ENCODE measurements at regions not wholly inside any gene's neighbourhood (a gene's known extent, or its start where the extent isn't known, plus 50 kb on each side); places are given as distances from the start of the nearest gene placed in this dataset.

DNA sequence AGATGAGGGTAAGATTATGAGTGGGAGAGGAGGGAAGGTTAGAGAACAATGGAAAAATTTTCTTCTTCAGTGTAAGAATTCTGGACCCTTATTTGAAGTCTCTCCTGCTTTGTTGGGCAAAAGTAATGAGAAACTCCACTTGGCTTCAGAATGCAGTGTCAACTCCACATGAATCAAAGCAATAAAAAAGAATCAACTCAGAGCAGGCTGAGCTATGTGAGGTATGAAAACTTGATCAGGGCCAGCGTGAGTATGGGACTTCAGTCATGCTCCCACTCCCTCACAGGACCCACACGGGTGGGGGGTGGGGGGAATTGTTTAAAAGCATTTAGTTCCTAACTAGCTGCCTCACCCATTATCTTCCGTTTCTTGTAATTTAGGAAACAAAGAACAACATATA, 502.2 kb downstream of the PDCD6IP start:
- Histone ChIP-seq H3K27ac (no peak overlapping the region), H2AFZ (no peak overlapping the region), H3F3A (ENCODE audit: insufficient read depth, low read depth) (no peaks in the 10 kb centered on the region), H3K9me2 (ENCODE audit: insufficient read depth) (no peaks in the 10 kb centered on the region), H3K4me3 (no peak overlapping the region), H3K27me3 (ENCODE audit: insufficient read depth, low read depth) (no peaks in the 10 kb centered on the region), H3K9me3 (ENCODE audit: insufficient read depth, low read depth) (no peaks in the 10 kb centered on the region), H4K20me1 (ENCODE audit: insufficient read depth) (no peaks in the 10 kb centered on the region), H3K4me1 (replicated peaks; ENCODE audit: insufficient read depth) (no peaks in the 10 kb centered on the region), H3K79me2 (ENCODE audit: low read depth) (no peaks in the 10 kb centered on the region), H3K4me2 (no peak overlapping the region), H3K36me3 (ENCODE audit: low read depth) (no peaks in the 10 kb centered on the region)
- intact Hi-C loops (cut with micrococcal nuclease; ENCODE audit: unreplicated experiment), result no loop called here
- DNase-seq, result no peak
- ChIA-PET POLR2A (ENCODE audit: unreplicated experiment) (no interaction called here), CTCF (no interaction called here)
- TF ChIP-seq EZH2 (IDR thresholded peaks at IDR 0.05; ENCODE audit: low read depth), result no peak
- TF ChIP-seq, protein P1, sequence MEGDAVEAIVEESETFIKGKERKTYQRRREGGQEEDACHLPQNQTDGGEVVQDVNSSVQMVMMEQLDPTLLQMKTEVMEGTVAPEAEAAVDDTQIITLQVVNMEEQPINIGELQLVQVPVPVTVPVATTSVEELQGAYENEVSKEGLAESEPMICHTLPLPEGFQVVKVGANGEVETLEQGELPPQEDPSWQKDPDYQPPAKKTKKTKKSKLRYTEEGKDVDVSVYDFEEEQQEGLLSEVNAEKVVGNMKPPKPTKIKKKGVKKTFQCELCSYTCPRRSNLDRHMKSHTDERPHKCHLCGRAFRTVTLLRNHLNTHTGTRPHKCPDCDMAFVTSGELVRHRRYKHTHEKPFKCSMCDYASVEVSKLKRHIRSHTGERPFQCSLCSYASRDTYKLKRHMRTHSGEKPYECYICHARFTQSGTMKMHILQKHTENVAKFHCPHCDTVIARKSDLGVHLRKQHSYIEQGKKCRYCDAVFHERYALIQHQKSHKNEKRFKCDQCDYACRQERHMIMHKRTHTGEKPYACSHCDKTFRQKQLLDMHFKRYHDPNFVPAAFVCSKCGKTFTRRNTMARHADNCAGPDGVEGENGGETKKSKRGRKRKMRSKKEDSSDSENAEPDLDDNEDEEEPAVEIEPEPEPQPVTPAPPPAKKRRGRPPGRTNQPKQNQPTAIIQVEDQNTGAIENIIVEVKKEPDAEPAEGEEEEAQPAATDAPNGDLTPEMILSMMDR (conservative IDR thresholded peaks at IDR 0.05), result no peak
- no TSS peak for BruUV-seq (replicated peaks)

DNA sequence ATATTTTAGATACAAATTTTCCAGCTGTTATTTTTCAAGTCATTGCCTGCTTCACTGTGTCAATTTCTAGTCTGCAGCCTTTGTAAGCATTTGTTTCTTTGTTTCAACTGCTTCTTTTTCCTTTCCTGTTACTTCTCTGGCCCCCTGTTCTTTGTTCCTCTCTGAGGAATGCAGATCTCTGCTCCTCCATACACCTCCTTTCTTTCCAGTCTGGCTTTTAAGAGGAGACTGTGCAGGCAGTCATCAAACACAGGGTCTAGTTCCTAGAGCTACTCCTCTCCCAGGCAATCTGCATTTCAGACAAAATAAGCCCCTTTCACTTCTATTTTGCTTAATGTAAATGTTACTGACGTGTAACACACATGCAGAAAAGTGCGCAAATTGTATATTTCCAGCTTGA, 502.9 kb downstream of the PDCD6IP start:
- BruUV-seq (replicated peaks), result no TSS peak
- H3K36me3 ChIP-seq (ENCODE audit: low read depth), result no peaks in the 10 kb centered on the region

GRCh38 chr3:34305266-34305665, 506.8 kb downstream of the PDCD6IP start:
- no peaks in the 10 kb centered on the region for H3K36me3 ChIP-seq (ENCODE audit: low read depth)

More for the DNA sequence above, 502.9 kb downstream of the PDCD6IP start:
- intact Hi-C loops (cut with micrococcal nuclease; ENCODE audit: unreplicated experiment), result no loop called here
- H3K4me2 ChIP-seq, result no peak overlapping the region
- H3K4me3 ChIP-seq, result no peak overlapping the region
- ChIA-PET CTCF (no interaction called here), POLR2A (ENCODE audit: unreplicated experiment) (no interaction called here)
- no peaks in the 10 kb centered on the region for H3K9me3 ChIP-seq (ENCODE audit: insufficient read depth, low read depth)
- H3K79me2 ChIP-seq (ENCODE audit: low read depth), result no peaks in the 10 kb centered on the region
- H3K27me3 ChIP-seq (ENCODE audit: insufficient read depth, low read depth), result no peaks in the 10 kb centered on the region
- H3K9me2 ChIP-seq (ENCODE audit: insufficient read depth), result no peaks in the 10 kb centered on the region
- H3K4me1 ChIP-seq (replicated peaks; ENCODE audit: insufficient read depth), result no peaks in the 10 kb centered on the region
- TF ChIP-seq EZH2 (IDR thresholded peaks at IDR 0.05; ENCODE audit: low read depth), result no peak
- TF ChIP-seq, protein P1 (conservative IDR thresholded peaks at IDR 0.05), result no peak
- no peak overlapping the region for H3K27ac ChIP-seq
- H4K20me1 ChIP-seq (ENCODE audit: insufficient read depth), result no peaks in the 10 kb centered on the region
- no peak for DNase-seq
- no peaks in the 10 kb centered on the region for H3F3A ChIP-seq (ENCODE audit: insufficient read depth, low read depth)
- H2AFZ ChIP-seq, result no peak overlapping the region

More at GRCh38 chr3:34305266-34305665, 506.8 kb downstream of the PDCD6IP start:
- Histone ChIP-seq H2AFZ (no peak overlapping the region), H4K20me1 (ENCODE audit: insufficient read depth) (no peaks in the 10 kb centered on the region), H3K79me2 (ENCODE audit: low read depth) (no peaks in the 10 kb centered on the region), H3K4me2 (no peak overlapping the region), H3K9me2 (ENCODE audit: insufficient read depth) (no peaks in the 10 kb centered on the region), H3K27ac (no peak overlapping the region), H3K4me3 (no peak overlapping the region), H3K4me1 (replicated peaks; ENCODE audit: insufficient read depth) (no peaks in the 10 kb centered on the region), H3K27me3 (ENCODE audit: insufficient read depth, low read depth) (no peaks in the 10 kb centered on the region), H3F3A (ENCODE audit: insufficient read depth, low read depth) (no peaks in the 10 kb centered on the region), H3K9me3 (ENCODE audit: insufficient read depth, low read depth) (no peaks in the 10 kb centered on the region)
- CTCF ChIA-PET, result no interaction called here
- no TSS peak for BruUV-seq (replicated peaks)
- DNase-seq, result no peak
- POLR2A ChIA-PET (ENCODE audit: unreplicated experiment), result no interaction called here
- TF ChIP-seq, protein P1 (conservative IDR thresholded peaks at IDR 0.05), result no peak
- TF ChIP-seq EZH2 (IDR thresholded peaks at IDR 0.05; ENCODE audit: low read depth), result no peak
- intact Hi-C loops (cut with micrococcal nuclease; ENCODE audit: unreplicated experiment), result no loop called here
